Activated T-helper 17 cell treated with anti-CD3 and anti-CD28 coated beads, Interleukin-2, amount 50 U/mL, for 72 hours (primary cell): ENCODE measurements at regions not wholly inside any gene's neighbourhood (a gene's known extent, or its start where the extent isn't known, plus 50 kb on each side); places are given as distances from the start of the nearest gene placed in this dataset.

Experiments
- ATAC-seq: fragments of 150-1000 bp; cut with Tn5 transposase; replicated peaks from 2 replicates; pipeline ENCODE4 v1.10.0; 2021; ENCODE audit warnings: mild to moderate bottlenecking, moderate library complexity
- H3K27ac Mint-ChIP-seq: one replicate; pipeline ENCODE4 v1.8.0; 2022; ENCODE audit warnings: mixed read lengths
- H3K27me3 Mint-ChIP-seq: one replicate; pipeline ENCODE4 v1.8.0; 2022; ENCODE audit warnings: mixed read lengths
- H3K36me3 Mint-ChIP-seq: one replicate; pipeline ENCODE4 v1.8.0; 2022; ENCODE audit warnings: low read depth, mild to moderate bottlenecking, mixed read lengths
- H3K4me1 Mint-ChIP-seq: one replicate; pipeline ENCODE4 v1.8.0; 2022; ENCODE audit warnings: mixed read lengths
- H3K4me3 Mint-ChIP-seq: one replicate; pipeline ENCODE4 v1.8.0; 2022; ENCODE audit warnings: mild to moderate bottlenecking, mixed read lengths
- H3K9me3 Mint-ChIP-seq: one replicate; pipeline ENCODE4 v1.8.0; 2022; ENCODE audit warnings: mixed read lengths

DNA sequence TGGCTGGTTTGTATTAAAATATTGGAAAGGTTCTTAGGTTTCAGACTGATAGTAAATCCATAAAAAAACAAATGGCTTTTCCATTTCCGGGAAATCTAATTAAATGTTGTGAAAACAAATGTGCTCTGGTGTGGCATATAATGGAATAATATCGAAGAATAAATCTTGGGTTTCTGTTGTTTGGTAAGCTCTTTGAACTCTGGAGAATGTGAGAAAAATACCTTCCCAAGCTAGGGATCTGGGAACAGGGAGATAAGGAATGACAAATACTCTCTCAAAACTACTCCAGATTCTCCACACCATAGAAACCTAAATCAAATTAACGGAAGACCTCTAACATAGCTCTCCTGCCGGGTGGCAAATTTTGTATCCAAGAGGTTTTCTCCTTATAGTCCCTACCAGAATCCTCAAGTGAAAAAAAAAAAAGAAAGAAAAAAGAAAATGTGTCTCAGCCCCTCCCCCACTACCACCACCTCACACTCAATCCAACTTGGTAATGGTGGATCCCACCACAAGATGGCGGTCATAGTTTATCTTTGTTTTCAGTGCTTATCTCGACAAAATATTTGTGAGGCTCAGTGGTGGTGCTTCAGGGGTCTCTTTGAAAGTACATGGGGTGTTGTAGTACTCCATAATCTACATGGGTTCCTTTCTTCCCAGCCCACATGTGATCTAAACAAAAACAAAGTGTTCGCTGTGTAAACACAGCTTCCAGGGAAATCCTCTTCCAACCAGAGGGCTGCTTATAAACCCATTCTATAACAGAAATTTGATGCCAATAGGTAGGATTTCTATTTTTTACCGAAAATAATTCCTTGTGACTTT is 54.5 kb upstream of the FST start:
- no peak overlapping the region for H3K4me3 Mint-ChIP-seq

GRCh38 chr5:53426512-53426830 is 54.0 kb upstream of the FST start:
- ATAC-seq: no peak
- Mint-ChIP-seq H3K27me3 (peaks cover 19% of the 10 kb centered on the region), H3K9me3 (no peaks in the 10 kb centered on the region), H3K4me1 (no peaks in the 10 kb centered on the region), H3K27ac (no peak overlapping the region), H3K4me3 (no peak overlapping the region), H3K36me3 (no peaks in the 10 kb centered on the region)

More for the DNA sequence above, 54.5 kb upstream of the FST start:
- ATAC-seq: no peak
- Mint-ChIP-seq H3K4me1 (no peaks in the 10 kb centered on the region), H3K36me3 (no peaks in the 10 kb centered on the region), H3K27me3 (peaks cover 22% of the 10 kb centered on the region), H3K27ac (no peak overlapping the region), H3K9me3 (no peaks in the 10 kb centered on the region)

GRCh38 chr5:53426878-53427277 is 53.6 kb upstream of the FST start:
- no peak for ATAC-seq
- H3K36me3 Mint-ChIP-seq: no peaks in the 10 kb centered on the region
- H3K4me1 Mint-ChIP-seq: no peaks in the 10 kb centered on the region
- no peak overlapping the region for H3K27ac Mint-ChIP-seq
- H3K9me3 Mint-ChIP-seq: no peaks in the 10 kb centered on the region
- H3K27me3 Mint-ChIP-seq: peaks cover 18% of the 10 kb centered on the region
- H3K4me3 Mint-ChIP-seq: no peak overlapping the region

DNA sequence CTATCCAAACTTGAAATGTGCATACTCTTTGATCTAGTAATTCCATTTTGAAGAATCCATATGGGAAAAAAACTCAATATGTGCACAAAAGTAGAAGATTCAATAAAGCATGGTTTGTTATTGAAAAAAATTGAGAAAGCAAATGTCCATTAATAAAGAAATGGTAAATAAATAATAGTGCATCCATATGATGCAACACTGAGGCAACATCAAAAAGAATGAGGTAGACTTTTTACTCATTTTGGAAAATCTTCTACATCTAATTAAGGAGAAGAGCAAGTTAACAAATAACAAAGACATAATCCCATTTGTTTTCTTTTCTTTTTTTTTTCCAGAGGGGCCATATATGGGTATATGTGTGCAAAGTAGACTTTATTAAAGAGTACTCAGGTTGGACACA is 52.5 kb upstream of the FST start:
- Mint-ChIP-seq H3K4me1 (no peaks in the 10 kb centered on the region), H3K36me3 (no peaks in the 10 kb centered on the region), H3K9me3 (no peaks in the 10 kb centered on the region), H3K4me3 (no peak overlapping the region), H3K27me3 (peaks cover 12% of the 10 kb centered on the region), H3K27ac (no peak overlapping the region)
- no peak for ATAC-seq

GRCh38 chr5:53429706-53430105 is 50.7 kb upstream of the FST start:
- H3K27ac Mint-ChIP-seq: no peak overlapping the region
- ATAC-seq: no peak
- H3K9me3 Mint-ChIP-seq: peaks cover 3% of the 10 kb centered on the region

GRCh38 chr5:53430618-53431252 is 49.7 kb upstream of the FST start:
- Mint-ChIP-seq H3K27me3 (peaks cover 12% of the 10 kb centered on the region), H3K36me3 (no peaks in the 10 kb centered on the region), H3K4me3 (no peak overlapping the region), H3K27ac (no peak overlapping the region), H3K4me1 (no peaks in the 10 kb centered on the region), H3K9me3 (peaks cover 3% of the 10 kb centered on the region)
- ATAC-seq: no peak

More at GRCh38 chr5:53429706-53430105, 50.7 kb upstream of the FST start:
- Mint-ChIP-seq H3K4me3 (no peak overlapping the region), H3K4me1 (no peaks in the 10 kb centered on the region), H3K27me3 (peaks cover 10% of the 10 kb centered on the region), H3K36me3 (no peaks in the 10 kb centered on the region)
